Activated CD8-positive, alpha-beta memory T cell treated with anti-CD3 and anti-CD28 coated beads, Interleukin-2, amount 10 ng/mL, durations not matched to agents 7 days and 5 days (primary cell): ENCODE measurements at regions not wholly inside any gene's neighbourhood (a gene's known extent, or its start where the extent isn't known, plus 50 kb on each side); places are given as distances from the start of the nearest gene placed in this dataset.
A peak's percentile ranks its signal among the peaks of the same experiment; 100 is the strongest.

Source experiments
- ATAC-seq: fragments of 150-1000 bp; cut with Tn5 transposase; one replicate; pipeline ENCODE4 v1.10.0; 2021; ENCODE audit warnings: moderate library complexity
- CTCF ChIA-PET: fragments of 350-600 bp; sonication (Branson Sonifier 250); formaldehyde crosslinking; loops from one replicate; lab custom pipeline; 2021; ENCODE audit warnings: antibody characterized with exemption; lab: Charles Lee
- DNase-seq: peaks from one replicate; pipeline ENCODE4 v3.0.0-alpha.2; 2020
- H3K27ac Mint-ChIP-seq: one replicate; pipeline ENCODE4 v1.8.0; 2021; ENCODE audit warnings: mild to moderate bottlenecking, mixed read lengths
- H3K27me3 Mint-ChIP-seq: one replicate; pipeline ENCODE4 v1.8.0; 2021; ENCODE audit warnings: mixed read lengths
- H3K36me3 Mint-ChIP-seq: one replicate; pipeline ENCODE4 v1.8.0; 2021; ENCODE audit warnings: mild to moderate bottlenecking, mixed read lengths
- H3K4me1 Mint-ChIP-seq: one replicate; pipeline ENCODE4 v1.8.0; 2021; ENCODE audit warnings: mixed read lengths
- H3K4me3 Mint-ChIP-seq: one replicate; pipeline ENCODE4 v1.8.0; 2021; ENCODE audit warnings: mild to moderate bottlenecking, moderate library complexity, mixed read lengths
- H3K9me3 Mint-ChIP-seq: one replicate; pipeline ENCODE4 v1.8.0; 2022; ENCODE audit warnings: low read depth, mixed read lengths

- CTCF ChIA-PET, result no interaction called here
- Mint-ChIP-seq H3K27ac (no peak overlapping the region), H3K36me3 (no peaks in the 10 kb centered on the region), H3K27me3 (no peaks in the 10 kb centered on the region), H3K4me1 (no peaks in the 10 kb centered on the region), H3K9me3 (peaks cover 4% of the 10 kb centered on the region), H3K4me3 (no peak overlapping the region)
- no peak for ATAC-seq
- no peak for DNase-seq
Observed at GRCh38 chr4:175970072-175970471, 95.6 kb upstream of the WDR17 start.

- H3K9me3 Mint-ChIP-seq, result peaks cover 4% of the 10 kb centered on the region
- ATAC-seq, result no peak
- CTCF ChIA-PET, result no interaction called here
- DNase-seq, result no peak
- H3K27ac Mint-ChIP-seq, result no peak overlapping the region
- H3K36me3 Mint-ChIP-seq, result no peaks in the 10 kb centered on the region
- no peaks in the 10 kb centered on the region for H3K27me3 Mint-ChIP-seq
- no peaks in the 10 kb centered on the region for H3K4me1 Mint-ChIP-seq
- no peak overlapping the region for H3K4me3 Mint-ChIP-seq
Observed at GRCh38 chr4:175970724-175971123, 94.9 kb upstream of the WDR17 start.

GRCh38 chr4:175971388-175972179 is 94.1 kb upstream of the WDR17 start:
- Mint-ChIP-seq H3K27ac (no peak overlapping the region), H3K9me3 (peaks cover 4% of the 10 kb centered on the region), H3K4me1 (no peaks in the 10 kb centered on the region), H3K27me3 (no peaks in the 10 kb centered on the region), H3K4me3 (no peak overlapping the region), H3K36me3 (no peaks in the 10 kb centered on the region)
- ATAC-seq, result no peak
- DNase-seq, result no peak
- CTCF ChIA-PET, result no interaction called here

- Mint-ChIP-seq H3K4me1 (no peaks in the 10 kb centered on the region), H3K27ac (no peak overlapping the region)
Observed at GRCh38 chr4:175973027-175973923, 92.4 kb upstream of the WDR17 start.

GRCh38 chr4:175983636-175984035 is 82.0 kb upstream of the WDR17 start:
- CTCF ChIA-PET, result no interaction called here
- no peak overlapping the region for H3K27ac Mint-ChIP-seq
- no peaks in the 10 kb centered on the region for H3K36me3 Mint-ChIP-seq
- H3K9me3 Mint-ChIP-seq, result no peaks in the 10 kb centered on the region
- no peaks in the 10 kb centered on the region for H3K4me1 Mint-ChIP-seq
- DNase-seq, result no peak
- no peaks in the 10 kb centered on the region for H3K27me3 Mint-ChIP-seq
- ATAC-seq, result no peak
- H3K4me3 Mint-ChIP-seq, result no peak overlapping the region

More at GRCh38 chr4:175973027-175973923, 92.4 kb upstream of the WDR17 start:
- Mint-ChIP-seq H3K4me3 (no peak overlapping the region), H3K9me3 (no peaks in the 10 kb centered on the region), H3K27me3 (no peaks in the 10 kb centered on the region), H3K36me3 (no peaks in the 10 kb centered on the region)
- CTCF ChIA-PET, result no interaction called here
- no peak for ATAC-seq
- DNase-seq, result no peak

GRCh38 chr4:175986668-175987067 is 79.0 kb upstream of the WDR17 start:
- Mint-ChIP-seq H3K4me1 (no peaks in the 10 kb centered on the region), H3K27me3 (no peaks in the 10 kb centered on the region), H3K36me3 (no peaks in the 10 kb centered on the region), H3K9me3 (no peaks in the 10 kb centered on the region), H3K27ac (no peak overlapping the region), H3K4me3 (no peak overlapping the region)
- ATAC-seq (no peak), DNase-seq (no peak)
- CTCF ChIA-PET, result no interaction called here

- CTCF ChIA-PET, result no interaction called here
- no peaks in the 10 kb centered on the region for H3K4me1 Mint-ChIP-seq
- DNase-seq, result no peak
- no peak for ATAC-seq
- H3K4me3 Mint-ChIP-seq, result no peak overlapping the region
- H3K27ac Mint-ChIP-seq, result no peak overlapping the region
- no peaks in the 10 kb centered on the region for H3K9me3 Mint-ChIP-seq
- H3K36me3 Mint-ChIP-seq, result no peaks in the 10 kb centered on the region
- no peaks in the 10 kb centered on the region for H3K27me3 Mint-ChIP-seq
Observed at GRCh38 chr4:175988511-175988910, 77.1 kb upstream of the WDR17 start.

GRCh38 chr4:175996206-175996605 is 69.4 kb upstream of the WDR17 start:
- CTCF ChIA-PET, result no interaction called here
- DNase-seq, result no peak
- no peak overlapping the region for H3K27ac Mint-ChIP-seq
- no peak for ATAC-seq
- no peak overlapping the region for H3K4me3 Mint-ChIP-seq
- H3K9me3 Mint-ChIP-seq, result no peaks in the 10 kb centered on the region
- no peaks in the 10 kb centered on the region for H3K36me3 Mint-ChIP-seq
- H3K27me3 Mint-ChIP-seq, result peaks cover 15% of the 10 kb centered on the region
- H3K4me1 Mint-ChIP-seq, result no peaks in the 10 kb centered on the region

- DNase-seq (no peak), ATAC-seq (no peak)
- Mint-ChIP-seq H3K27me3 (peaks cover 25% of the 10 kb centered on the region), H3K4me1 (no peaks in the 10 kb centered on the region), H3K27ac (no peak overlapping the region), H3K36me3 (no peaks in the 10 kb centered on the region), H3K4me3 (no peak overlapping the region), H3K9me3 (no peaks in the 10 kb centered on the region)
- CTCF ChIA-PET, result no interaction called here
Observed at GRCh38 chr4:175997291-175997690, 68.3 kb upstream of the WDR17 start.

- H3K4me1 Mint-ChIP-seq, result peaks cover 3% of the 10 kb centered on the region
- no peak overlapping the region for H3K27ac Mint-ChIP-seq
- CTCF ChIA-PET, result no interaction called here
- no peak overlapping the region for H3K4me3 Mint-ChIP-seq
- H3K27me3 Mint-ChIP-seq, result peaks cover 35% of the 10 kb centered on the region
- ATAC-seq, result no peak
- H3K36me3 Mint-ChIP-seq, result no peaks in the 10 kb centered on the region
- DNase-seq, result no peak
- no peaks in the 10 kb centered on the region for H3K9me3 Mint-ChIP-seq
Observed at GRCh38 chr4:175998782-175999181, 66.9 kb upstream of the WDR17 start.

GRCh38 chr4:175999944-176000343 is 65.7 kb upstream of the WDR17 start:
- Mint-ChIP-seq H3K36me3 (no peaks in the 10 kb centered on the region), H3K4me3 (no peak overlapping the region), H3K4me1 (peaks cover 3% of the 10 kb centered on the region), H3K27ac (no peak overlapping the region), H3K27me3 (peaks cover 35% of the 10 kb centered on the region), H3K9me3 (no peaks in the 10 kb centered on the region)
- DNase-seq (no peak), ATAC-seq (no peak)
- CTCF ChIA-PET, result no interaction called here

GRCh38 chr4:176001151-176002006 is 64.3 kb upstream of the WDR17 start:
- H3K27me3 Mint-ChIP-seq, result peaks cover 38% of the 10 kb centered on the region
- no peak for ATAC-seq
- no peak for DNase-seq
- peaks cover 3% of the 10 kb centered on the region for H3K4me1 Mint-ChIP-seq
- no peak overlapping the region for H3K27ac Mint-ChIP-seq
- H3K4me3 Mint-ChIP-seq, result no peak overlapping the region
- H3K9me3 Mint-ChIP-seq, result no peaks in the 10 kb centered on the region
- CTCF ChIA-PET, result no interaction called here
- no peaks in the 10 kb centered on the region for H3K36me3 Mint-ChIP-seq

- CTCF ChIA-PET, result no interaction called here
- DNase-seq (no peak), ATAC-seq (peak; percentile 42)
- peaks cover 3% of the 10 kb centered on the region for H3K4me1 Mint-ChIP-seq
- H3K9me3 Mint-ChIP-seq, result no peaks in the 10 kb centered on the region
- no peaks in the 10 kb centered on the region for H3K36me3 Mint-ChIP-seq
- peaks cover 40% of the 10 kb centered on the region for H3K27me3 Mint-ChIP-seq
- H3K27ac Mint-ChIP-seq, result no peak overlapping the region
- peak overlapping the region; percentile 7 for H3K4me3 Mint-ChIP-seq
Observed at GRCh38 chr4:176002007-176002613, 63.5 kb upstream of the WDR17 start.
